Breast epithelium (tissue), 4 donors: ENCODE measurements at regions not wholly inside any gene's neighbourhood (a gene's known extent, or its start where the extent isn't known, plus 50 kb on each side); places are given as distances from the start of the nearest gene placed in this dataset.

Experiments used
- DNase-seq, 2 donors: peaks; one replicate each; pipeline ENCODE4 v3.0.0-alpha.2; 2019; ENCODE audit warnings: low spot score in 2 of 2
- H3K27ac ChIP-seq, 2 donors: fragments of 200-600 bp; sonication (generic) in 1 of 2; one replicate each; pipeline ENCODE4 v1.5.1; 2016 to 2019; ENCODE audit warnings: mild to moderate bottlenecking in 1 of 2
- H3K27me3 ChIP-seq, 2 donors: fragments of 200-600 bp; sonication (generic) in 1 of 2; one replicate each; pipeline versions ENCODE4 v1.5.1 to v1.6.0; 2017 to 2019; ENCODE audit warnings: control low read depth in 1 of 2, mild to moderate bottlenecking in 1 of 2
- H3K36me3 ChIP-seq: fragments of 200-600 bp; one replicate; pipeline ENCODE4 v1.5.1; 2019
- H3K4me1 ChIP-seq, 2 donors: fragments of 200-600 bp; sonication (generic); one replicate each; pipeline ENCODE4 v1.5.1; 2016 to 2019; ENCODE audit warnings: control low read depth in 1 of 2
- H3K4me3 ChIP-seq, 3 donors: fragments of 200-600 bp; sonication (generic); 1 replicate in 2 of 3; 2 replicates in 1 of 3; pipeline ENCODE4 v1.5.1; 2016 to 2019; ENCODE audit warnings: mild to moderate bottlenecking in 3 of 3, moderate library complexity in 2 of 3
- H3K9me3 ChIP-seq, 2 donors: fragments of 200-600 bp; sonication (generic) in 1 of 2; one replicate each; pipeline ENCODE4 v1.5.1; 2016 to 2019; ENCODE audit warnings: control low read depth in 1 of 2
- CTCF ChIP-seq, 3 donors: fragments of 450-650 bp; IDR thresholded peaks; one replicate each; pipeline ENCODE4 v1.5.1; 2016 to 2017; ENCODE audit warnings: antibody characterized with exemption in 3 of 3, mild to moderate bottlenecking in 3 of 3, moderate library complexity in 3 of 3
- POLR2A ChIP-seq: fragments of 450-650 bp; IDR thresholded peaks from one replicate; pipeline ENCODE4 v1.6.1; 2016; ENCODE audit warnings: antibody characterized with exemption, mild to moderate bottlenecking, moderate library complexity
- POLR2AphosphoS5 ChIP-seq, 3 donors: sonication (generic); formaldehyde crosslinking; IDR thresholded peaks; one replicate each; pipeline ENCODE4 v1.6.1; 2017; ENCODE audit warnings: antibody characterized with exemption in 3 of 3
- intact Hi-C: fragments of 100-400 bp; cut with DNase I; formaldehyde crosslinking; loops from one replicate; pipeline ENCODE4 v1.15.1; 2023; ENCODE audit warnings: low total_unique reads

GRCh38 chr13:102965802-102966201 lies 100.4 kb downstream of the SLC10A2 start:
- H3K9me3 ChIP-seq = no peaks in the 10 kb centered on the region
- TF ChIP-seq CTCF (IDR thresholded peaks at IDR 0.05) (no peak), POLR2AphosphoS5 (IDR thresholded peaks at IDR 0.05) (no peak), POLR2A (no peak)
- no peak overlapping the region for H3K27ac ChIP-seq
- no peaks in the 10 kb centered on the region for H3K36me3 ChIP-seq
- no peak for DNase-seq
- no peak overlapping the region for H3K4me3 ChIP-seq
- H3K4me1 ChIP-seq = no peaks in the 10 kb centered on the region
- no peaks in the 10 kb centered on the region for H3K27me3 ChIP-seq
- intact Hi-C loops = no loop called here

- no peaks in the 10 kb centered on the region for H3K4me1 ChIP-seq
- DNase-seq = no peak
- H3K9me3 ChIP-seq = no peaks in the 10 kb centered on the region
- no peak overlapping the region for H3K27ac ChIP-seq
- intact Hi-C loops = no loop called here
- H3K27me3 ChIP-seq = no peaks in the 10 kb centered on the region
- H3K4me3 ChIP-seq = no peak overlapping the region
- no peaks in the 10 kb centered on the region for H3K36me3 ChIP-seq
- TF ChIP-seq POLR2AphosphoS5 (IDR thresholded peaks at IDR 0.05) (no peak), CTCF (IDR thresholded peaks at IDR 0.05) (no peak), POLR2A (no peak)
Measured at GRCh38 chr13:102962430-102962829, 103.8 kb downstream of the SLC10A2 start.

- intact Hi-C loops = no loop called here
- no peaks in the 10 kb centered on the region for H3K9me3 ChIP-seq
- no peak overlapping the region for H3K4me3 ChIP-seq
- DNase-seq = no peak
- TF ChIP-seq POLR2AphosphoS5 (IDR thresholded peaks at IDR 0.05) = no peak
- TF ChIP-seq CTCF (IDR thresholded peaks at IDR 0.05) = no peak
- TF ChIP-seq POLR2A = no peak
- no peak overlapping the region for H3K27ac ChIP-seq
- H3K36me3 ChIP-seq = no peaks in the 10 kb centered on the region
- no peaks in the 10 kb centered on the region for H3K4me1 ChIP-seq
- no peaks in the 10 kb centered on the region for H3K27me3 ChIP-seq
Measured at GRCh38 chr13:102960959-102961358, 105.3 kb downstream of the SLC10A2 start.

GRCh38 chr13:102956449-102956848 lies 109.8 kb downstream of the SLC10A2 start:
- Histone ChIP-seq H3K36me3 (no peaks in the 10 kb centered on the region), H3K4me1 (no peaks in the 10 kb centered on the region), H3K9me3 (no peaks in the 10 kb centered on the region), H3K4me3 (no peak overlapping the region), H3K27ac (no peak overlapping the region), H3K27me3 (no peaks in the 10 kb centered on the region)
- TF ChIP-seq CTCF (IDR thresholded peaks at IDR 0.05) (no peak), POLR2AphosphoS5 (IDR thresholded peaks at IDR 0.05) (no peak), POLR2A (no peak)
- intact Hi-C loops = no loop called here
- no peak for DNase-seq

GRCh38 chr13:102954350-102954749 lies 108.5 kb downstream of the ERCC5 start:
- no peak overlapping the region for H3K4me3 ChIP-seq
- H3K4me1 ChIP-seq = no peaks in the 10 kb centered on the region
- no peaks in the 10 kb centered on the region for H3K9me3 ChIP-seq
- TF ChIP-seq POLR2A (no peak), CTCF (IDR thresholded peaks at IDR 0.05) (no peak), POLR2AphosphoS5 (IDR thresholded peaks at IDR 0.05) (no peak)
- DNase-seq = no peak
- H3K36me3 ChIP-seq = no peaks in the 10 kb centered on the region
- H3K27me3 ChIP-seq = no peaks in the 10 kb centered on the region
- H3K27ac ChIP-seq = no peak overlapping the region
- intact Hi-C loops = no loop called here
